WTC11 (cell line): ENCODE measurements at regions not wholly inside any gene's neighbourhood (a gene's known extent, or its start where the extent isn't known, plus 50 kb on each side); places are given as distances from the start of the nearest gene placed in this dataset.

ENCODE experiments used
- ATAC-seq: fragments of 200-7000 bp; cut with Tn5 transposase; 2 replicates; pipeline ENCODE4 v1.10.0; 2021; ENCODE audit warnings: mild to moderate bottlenecking, moderate library complexity
- CTCF ChIA-PET: fragments of 300-600 bp; sonication (Branson Sonifier 250); formaldehyde crosslinking; loops from one replicate; lab custom pipeline; 2021; ENCODE audit warnings: antibody characterized with exemption; lab: Charles Lee
- POLR2A ChIA-PET: fragments of 350-600 bp; sonication (Branson Sonifier 250); formaldehyde crosslinking; loops from one replicate; lab custom pipeline; 2021; ENCODE audit warnings: antibody characterized with exemption; lab: Charles Lee
- DNase-seq: peaks from one replicate; pipeline ENCODE4 v3.0.0; 2021; ENCODE audit warnings: low spot score
- H3K27ac Mint-ChIP-seq: 2 replicates; pipeline ENCODE4 v1.8.0; 2021; ENCODE audit warnings: mixed read lengths
- H3K27me3 Mint-ChIP-seq: 2 replicates; pipeline ENCODE4 v1.8.0; 2021; ENCODE audit warnings: low read depth, mild to moderate bottlenecking, moderate library complexity, mixed read lengths
- H3K36me3 Mint-ChIP-seq: 2 replicates; pipeline ENCODE4 v1.8.0; 2021; ENCODE audit warnings: mixed read lengths
- H3K4me1 Mint-ChIP-seq: 2 replicates; pipeline ENCODE4 v1.8.0; 2022; ENCODE audit warnings: mixed read lengths
- H3K4me3 Mint-ChIP-seq: 2 replicates; pipeline ENCODE4 v1.8.0; 2021; ENCODE audit warnings: mild to moderate bottlenecking, moderate library complexity, mixed read lengths
- H3K9me3 Mint-ChIP-seq: 2 replicates; pipeline ENCODE4 v1.8.0; 2021; ENCODE audit warnings: mixed read lengths
- CREB1 ChIP-seq: sonication (generic); formaldehyde crosslinking; IDR thresholded peaks from 2 replicates; pipeline ENCODE4 v1.8.0; 2023; ENCODE audit warnings: mild to moderate bottlenecking, missing genetic modification reagents
- ETV6 ChIP-seq: sonication (generic); formaldehyde crosslinking; IDR thresholded peaks from 2 replicates; pipeline ENCODE4 v1.8.1; 2022; ENCODE audit warnings: mild to moderate bottlenecking, missing genetic modification reagents
- FOXK1 ChIP-seq: sonication (generic); formaldehyde crosslinking; IDR thresholded peaks from 2 replicates; pipeline ENCODE4 v1.8.0; 2022; ENCODE audit warnings: mild to moderate bottlenecking, moderate library complexity, missing genetic modification reagents
- FOXP1 ChIP-seq: sonication (generic); formaldehyde crosslinking; IDR thresholded peaks from 2 replicates; pipeline ENCODE4 v1.8.0; 2022; ENCODE audit warnings: missing genetic modification reagents, mild to moderate bottlenecking, moderate library complexity, borderline replicate concordance
- GABPB1 ChIP-seq: sonication (generic); formaldehyde crosslinking; IDR thresholded peaks from 2 replicates; pipeline ENCODE4 v1.8.1; 2023; ENCODE audit warnings: mild to moderate bottlenecking, missing genetic modification reagents
- GRHL2 ChIP-seq: fragments of 250-450 bp; sonication (Bioruptor Pico); IDR thresholded peaks from 2 replicates; pipeline ENCODE4 v1.8.0; 2022; ENCODE audit warnings: mild to moderate bottlenecking, moderate library complexity; ENCODE audit not compliant: insufficient replicate concordance, severe bottlenecking
- HMGA2 ChIP-seq: fragments of 250-450 bp; sonication (Bioruptor Pico); IDR thresholded peaks from 2 replicates; pipeline ENCODE4 v1.4.0; 2021; ENCODE audit warnings: mild to moderate bottlenecking, moderate library complexity
- NFATC4 ChIP-seq: fragments of 250-450 bp; sonication (Bioruptor Pico); IDR thresholded peaks from 2 replicates; pipeline ENCODE4 v1.9.0; 2021; ENCODE audit warnings: mild to moderate bottlenecking
- NFE2L1 ChIP-seq: sonication (generic); formaldehyde crosslinking; IDR thresholded peaks from 2 replicates; pipeline ENCODE4 v1.8.1; 2023; ENCODE audit warnings: missing genetic modification reagents
- NFYB ChIP-seq: sonication (generic); formaldehyde crosslinking; conservative IDR thresholded peaks from 2 replicates; pipeline ENCODE4 v1.8.0; 2022; ENCODE audit warnings: low read depth, missing genetic modification reagents
- NR2C2 ChIP-seq: sonication (generic); formaldehyde crosslinking; IDR thresholded peaks from 2 replicates; pipeline ENCODE4 v1.8.0; 2022; ENCODE audit warnings: mild to moderate bottlenecking, missing genetic modification reagents
- OVOL2 ChIP-seq: fragments of 250-450 bp; sonication (Bioruptor Pico); IDR thresholded peaks from 2 replicates; pipeline ENCODE4 v1.9.0; 2021; ENCODE audit warnings: mild to moderate bottlenecking, borderline replicate concordance
- TCF7 ChIP-seq: sonication (generic); formaldehyde crosslinking; IDR thresholded peaks from 2 replicates; pipeline ENCODE4 v1.8.0; 2022; ENCODE audit warnings: mild to moderate bottlenecking, low read depth, missing genetic modification reagents, moderate library complexity
- TP53 ChIP-seq: sonication (generic); formaldehyde crosslinking; IDR thresholded peaks from 2 replicates; pipeline ENCODE4 v1.8.1; 2023; ENCODE audit warnings: mild to moderate bottlenecking, missing genetic modification reagents
- ZBTB21 ChIP-seq: sonication (generic); formaldehyde crosslinking; IDR thresholded peaks from 2 replicates; pipeline ENCODE4 v1.8.1; 2023; ENCODE audit warnings: mild to moderate bottlenecking, missing genetic modification reagents, borderline replicate concordance
- ZNF263 ChIP-seq: sonication (generic); formaldehyde crosslinking; IDR thresholded peaks from 2 replicates; pipeline ENCODE4 v1.8.1; 2022; ENCODE audit warnings: low read depth, mild to moderate bottlenecking, moderate library complexity, missing genetic modification reagents
- ZNF396 ChIP-seq: fragments of 250-450 bp; sonication (Bioruptor Pico); IDR thresholded peaks from 2 replicates; pipeline ENCODE4 v1.8.0; 2021; ENCODE audit warnings: mild to moderate bottlenecking, moderate library complexity, borderline replicate concordance
- ZNF423 ChIP-seq: fragments of 250-450 bp; sonication (Bioruptor Pico); IDR thresholded peaks from 2 replicates; pipeline ENCODE4 v2.1.2; 2022; ENCODE audit warnings: mild to moderate bottlenecking, moderate library complexity
- ZNF512 ChIP-seq: sonication (generic); formaldehyde crosslinking; IDR thresholded peaks from 2 replicates; pipeline ENCODE4 v1.8.1; 2022; ENCODE audit warnings: missing genetic modification reagents, borderline replicate concordance
- TF ChIP-seq, protein P1 (sequence below): sonication (generic); formaldehyde crosslinking; IDR thresholded peaks from 2 replicates; pipeline ENCODE4 v1.8.0; 2022; ENCODE audit warnings: missing genetic modification reagents
- TF ChIP-seq, protein P2 (sequence below): sonication (generic); formaldehyde crosslinking; IDR thresholded peaks from 2 replicates; pipeline ENCODE4 v1.8.1; 2022; ENCODE audit warnings: low read depth, mild to moderate bottlenecking, moderate library complexity, missing genetic modification reagents, borderline replicate concordance
- TF ChIP-seq, protein P3 (sequence below): fragments of 250-450 bp; sonication (Bioruptor Pico); IDR thresholded peaks from 2 replicates; pipeline ENCODE4 v2.1.2; 2022; ENCODE audit warnings: mild to moderate bottlenecking, moderate library complexity
- TF ChIP-seq, protein P4 (sequence below): fragments of 250-450 bp; sonication (Bioruptor Pico); IDR thresholded peaks from 2 replicates; pipeline ENCODE4 v1.9.0; 2021; ENCODE audit warnings: mild to moderate bottlenecking, borderline replicate concordance

- TF ChIP-seq, protein P1, sequence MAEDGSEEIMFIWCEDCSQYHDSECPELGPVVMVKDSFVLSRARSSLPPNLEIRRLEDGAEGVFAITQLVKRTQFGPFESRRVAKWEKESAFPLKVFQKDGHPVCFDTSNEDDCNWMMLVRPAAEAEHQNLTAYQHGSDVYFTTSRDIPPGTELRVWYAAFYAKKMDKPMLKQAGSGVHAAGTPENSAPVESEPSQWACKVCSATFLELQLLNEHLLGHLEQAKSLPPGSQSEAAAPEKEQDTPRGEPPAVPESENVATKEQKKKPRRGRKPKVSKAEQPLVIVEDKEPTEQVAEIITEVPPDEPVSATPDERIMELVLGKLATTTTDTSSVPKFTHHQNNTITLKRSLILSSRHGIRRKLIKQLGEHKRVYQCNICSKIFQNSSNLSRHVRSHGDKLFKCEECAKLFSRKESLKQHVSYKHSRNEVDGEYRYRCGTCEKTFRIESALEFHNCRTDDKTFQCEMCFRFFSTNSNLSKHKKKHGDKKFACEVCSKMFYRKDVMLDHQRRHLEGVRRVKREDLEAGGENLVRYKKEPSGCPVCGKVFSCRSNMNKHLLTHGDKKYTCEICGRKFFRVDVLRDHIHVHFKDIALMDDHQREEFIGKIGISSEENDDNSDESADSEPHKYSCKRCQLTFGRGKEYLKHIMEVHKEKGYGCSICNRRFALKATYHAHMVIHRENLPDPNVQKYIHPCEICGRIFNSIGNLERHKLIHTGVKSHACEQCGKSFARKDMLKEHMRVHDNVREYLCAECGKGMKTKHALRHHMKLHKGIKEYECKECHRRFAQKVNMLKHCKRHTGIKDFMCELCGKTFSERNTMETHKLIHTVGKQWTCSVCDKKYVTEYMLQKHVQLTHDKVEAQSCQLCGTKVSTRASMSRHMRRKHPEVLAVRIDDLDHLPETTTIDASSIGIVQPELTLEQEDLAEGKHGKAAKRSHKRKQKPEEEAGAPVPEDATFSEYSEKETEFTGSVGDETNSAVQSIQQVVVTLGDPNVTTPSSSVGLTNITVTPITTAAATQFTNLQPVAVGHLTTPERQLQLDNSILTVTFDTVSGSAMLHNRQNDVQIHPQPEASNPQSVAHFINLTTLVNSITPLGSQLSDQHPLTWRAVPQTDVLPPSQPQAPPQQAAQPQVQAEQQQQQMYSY (CRISPR knock-in tag) = no peak
- TF ChIP-seq ZNF263 (CRISPR knock-in tag) = no peak
- TF ChIP-seq OVOL2 (CRISPR knock-in tag) = no peak
- TF ChIP-seq HMGA2 (CRISPR knock-in tag) = no peak
- no peak for TF ChIP-seq FOXK1 (CRISPR knock-in tag)
- TF ChIP-seq NR2C2 (CRISPR knock-in tag) = no peak
- no peak for TF ChIP-seq ZNF512 (CRISPR knock-in tag)
- TF ChIP-seq ZNF396 = no peak
- TF ChIP-seq NFE2L1 = no peak
- TF ChIP-seq FOXP1 (CRISPR knock-in tag) = no peak
- no peak for TF ChIP-seq ZBTB21 (CRISPR knock-in tag)
- TF ChIP-seq CREB1 (CRISPR knock-in tag) = no peak
- TF ChIP-seq, protein P2, sequence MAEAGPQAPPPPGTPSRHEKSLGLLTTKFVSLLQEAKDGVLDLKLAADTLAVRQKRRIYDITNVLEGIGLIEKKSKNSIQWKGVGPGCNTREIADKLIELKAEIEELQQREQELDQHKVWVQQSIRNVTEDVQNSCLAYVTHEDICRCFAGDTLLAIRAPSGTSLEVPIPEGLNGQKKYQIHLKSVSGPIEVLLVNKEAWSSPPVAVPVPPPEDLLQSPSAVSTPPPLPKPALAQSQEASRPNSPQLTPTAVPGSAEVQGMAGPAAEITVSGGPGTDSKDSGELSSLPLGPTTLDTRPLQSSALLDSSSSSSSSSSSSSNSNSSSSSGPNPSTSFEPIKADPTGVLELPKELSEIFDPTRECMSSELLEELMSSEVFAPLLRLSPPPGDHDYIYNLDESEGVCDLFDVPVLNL (CRISPR knock-in tag) = no peak
- TF ChIP-seq, protein P3, sequence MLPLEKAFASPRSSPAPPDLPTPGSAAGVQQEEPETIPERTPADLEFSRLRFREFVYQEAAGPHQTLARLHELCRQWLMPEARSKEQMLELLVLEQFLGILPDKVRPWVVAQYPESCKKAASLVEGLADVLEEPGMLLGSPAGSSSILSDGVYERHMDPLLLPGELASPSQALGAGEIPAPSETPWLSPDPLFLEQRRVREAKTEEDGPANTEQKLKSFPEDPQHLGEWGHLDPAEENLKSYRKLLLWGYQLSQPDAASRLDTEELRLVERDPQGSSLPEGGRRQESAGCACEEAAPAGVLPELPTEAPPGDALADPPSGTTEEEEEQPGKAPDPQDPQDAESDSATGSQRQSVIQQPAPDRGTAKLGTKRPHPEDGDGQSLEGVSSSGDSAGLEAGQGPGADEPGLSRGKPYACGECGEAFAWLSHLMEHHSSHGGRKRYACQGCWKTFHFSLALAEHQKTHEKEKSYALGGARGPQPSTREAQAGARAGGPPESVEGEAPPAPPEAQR = no peak
Observed at GRCh38 chrX:95729401-95729800, 955.2 kb upstream of the DIAPH2 start (continued).

GRCh38 chrX:95733426-95733825 lies 951.2 kb upstream of the DIAPH2 start:
- DNase-seq (no peak), ATAC-seq (no peak)
- no peaks in the 10 kb centered on the region for H3K27me3 Mint-ChIP-seq
- CTCF ChIA-PET = no interaction called here
- 0 out of 2 replicates have a peak, but pooled peaks cover 3% of the 10 kb centered on the region for H3K4me1 Mint-ChIP-seq
- no peaks in the 10 kb centered on the region for H3K36me3 Mint-ChIP-seq
- no peak overlapping the region for H3K27ac Mint-ChIP-seq
- no peak overlapping the region for H3K4me3 Mint-ChIP-seq
- POLR2A ChIA-PET = no interaction called here
- no peak for TF ChIP-seq NFYB
- TF ChIP-seq GRHL2 (CRISPR knock-in tag) = no peak
- no peak for TF ChIP-seq TP53 (CRISPR knock-in tag)
- TF ChIP-seq, protein P4, sequence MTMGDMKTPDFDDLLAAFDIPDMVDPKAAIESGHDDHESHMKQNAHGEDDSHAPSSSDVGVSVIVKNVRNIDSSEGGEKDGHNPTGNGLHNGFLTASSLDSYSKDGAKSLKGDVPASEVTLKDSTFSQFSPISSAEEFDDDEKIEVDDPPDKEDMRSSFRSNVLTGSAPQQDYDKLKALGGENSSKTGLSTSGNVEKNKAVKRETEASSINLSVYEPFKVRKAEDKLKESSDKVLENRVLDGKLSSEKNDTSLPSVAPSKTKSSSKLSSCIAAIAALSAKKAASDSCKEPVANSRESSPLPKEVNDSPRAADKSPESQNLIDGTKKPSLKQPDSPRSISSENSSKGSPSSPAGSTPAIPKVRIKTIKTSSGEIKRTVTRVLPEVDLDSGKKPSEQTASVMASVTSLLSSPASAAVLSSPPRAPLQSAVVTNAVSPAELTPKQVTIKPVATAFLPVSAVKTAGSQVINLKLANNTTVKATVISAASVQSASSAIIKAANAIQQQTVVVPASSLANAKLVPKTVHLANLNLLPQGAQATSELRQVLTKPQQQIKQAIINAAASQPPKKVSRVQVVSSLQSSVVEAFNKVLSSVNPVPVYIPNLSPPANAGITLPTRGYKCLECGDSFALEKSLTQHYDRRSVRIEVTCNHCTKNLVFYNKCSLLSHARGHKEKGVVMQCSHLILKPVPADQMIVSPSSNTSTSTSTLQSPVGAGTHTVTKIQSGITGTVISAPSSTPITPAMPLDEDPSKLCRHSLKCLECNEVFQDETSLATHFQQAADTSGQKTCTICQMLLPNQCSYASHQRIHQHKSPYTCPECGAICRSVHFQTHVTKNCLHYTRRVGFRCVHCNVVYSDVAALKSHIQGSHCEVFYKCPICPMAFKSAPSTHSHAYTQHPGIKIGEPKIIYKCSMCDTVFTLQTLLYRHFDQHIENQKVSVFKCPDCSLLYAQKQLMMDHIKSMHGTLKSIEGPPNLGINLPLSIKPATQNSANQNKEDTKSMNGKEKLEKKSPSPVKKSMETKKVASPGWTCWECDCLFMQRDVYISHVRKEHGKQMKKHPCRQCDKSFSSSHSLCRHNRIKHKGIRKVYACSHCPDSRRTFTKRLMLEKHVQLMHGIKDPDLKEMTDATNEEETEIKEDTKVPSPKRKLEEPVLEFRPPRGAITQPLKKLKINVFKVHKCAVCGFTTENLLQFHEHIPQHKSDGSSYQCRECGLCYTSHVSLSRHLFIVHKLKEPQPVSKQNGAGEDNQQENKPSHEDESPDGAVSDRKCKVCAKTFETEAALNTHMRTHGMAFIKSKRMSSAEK (CRISPR knock-in tag) = no peak
- no peak for TF ChIP-seq NFATC4
- TF ChIP-seq NR2C2 (CRISPR knock-in tag) = no peak
- TF ChIP-seq TCF7 (CRISPR knock-in tag) = no peak
- no peak for TF ChIP-seq ZNF423 (CRISPR knock-in tag)
- no peak for TF ChIP-seq ETV6 (CRISPR knock-in tag)
- TF ChIP-seq GABPB1 = no peak
- H3K9me3 Mint-ChIP-seq = no peaks in the 10 kb centered on the region
